Vagina (tissue), 2 donors: ENCODE measurements at regions not wholly inside any gene's neighbourhood (a gene's known extent, or its start where the extent isn't known, plus 50 kb on each side); places are given as distances from the start of the nearest gene placed in this dataset.

ENCODE experiments used
- CTCF ChIP-seq, 3 experiments: fragments of 450-650 bp in 2 of 3; fragments of 200-600 bp in 1 of 3; sonication (generic) in 1 of 3; IDR thresholded peaks; one replicate each; pipeline ENCODE4 v1.5.1; 2017 to 2019; ENCODE audit warnings: antibody characterized with exemption in 3 of 3, mild to moderate bottlenecking in 2 of 3, moderate library complexity in 2 of 3
- POLR2A ChIP-seq, 2 donors: fragments of 450-650 bp; IDR thresholded peaks; one replicate each; pipeline ENCODE4 v1.6.1; 2017; ENCODE audit warnings: antibody characterized with exemption in 2 of 2, mild to moderate bottlenecking in 2 of 2, moderate library complexity in 2 of 2

DNA sequence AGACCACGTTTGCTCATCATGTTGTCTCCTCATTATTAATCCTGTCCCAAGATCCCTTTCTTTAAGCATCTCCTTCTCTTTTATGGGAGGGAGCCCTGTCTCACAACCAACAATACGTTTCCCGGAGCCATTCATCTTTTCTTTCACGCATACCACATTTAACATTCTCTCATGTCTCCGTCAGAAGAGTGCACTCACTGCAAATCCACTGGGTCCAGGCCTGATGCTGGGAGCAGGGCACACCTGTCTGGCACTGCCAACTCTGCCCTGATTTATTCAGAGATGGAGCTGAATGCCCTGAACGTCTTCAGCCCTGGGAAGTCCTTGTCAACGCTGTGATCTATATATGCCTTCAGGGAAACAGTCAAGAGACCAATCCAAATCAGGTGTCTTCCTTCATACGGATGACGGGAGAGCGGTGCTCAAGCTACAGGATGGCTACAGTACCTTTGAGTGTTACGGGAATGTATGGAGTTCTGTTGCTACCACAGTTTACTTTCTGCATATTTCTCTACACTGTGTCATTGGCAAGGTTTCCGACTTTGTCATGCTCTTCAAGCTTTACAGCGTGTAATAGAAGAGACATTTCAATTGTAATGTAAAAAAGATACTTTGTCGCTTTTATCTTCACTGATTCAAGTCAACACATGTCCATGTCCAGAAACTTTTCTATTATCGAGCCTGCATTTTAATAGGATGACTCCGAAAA is 140.4 kb upstream of the SLITRK2 start:
- TF ChIP-seq CTCF (IDR thresholded peaks at IDR 0.05) (no peak), POLR2A (IDR thresholded peaks at IDR 0.05) (no peak)
